Choroid plexus epithelial cell (primary cell): ENCODE measurements at regions not wholly inside any gene's neighbourhood (a gene's known extent, or its start where the extent isn't known, plus 50 kb on each side); places are given as distances from the start of the nearest gene placed in this dataset.

ENCODE experiments used
- DNase-seq: peaks from one replicate; pipeline ENCODE4 v3.0.0-alpha.2; 2010; ENCODE audit warnings: low read depth
- H3K4me3 ChIP-seq: 2 replicates; pipeline ENCODE4 v1.5.1; 2011; ENCODE audit warnings: low read depth, mild to moderate bottlenecking, control low read depth, low read length, moderate library complexity
- CTCF ChIP-seq: conservative IDR thresholded peaks from 2 replicates; pipeline ENCODE4 v1.5.1; 2011; ENCODE audit warnings: low read depth, mild to moderate bottlenecking, control low read depth, inconsistent platforms, low read length, moderate library complexity

GRCh38 chr6:167564416-167565250 is 239.7 kb downstream of the TTLL2 start:
- H3K4me3 ChIP-seq = no peak overlapping the region

GRCh38 chr6:167565388-167565787 is 240.5 kb downstream of the TTLL2 start:
- H3K4me3 ChIP-seq = no peak overlapping the region
- DNase-seq = no peak
- no peak for TF ChIP-seq CTCF

More at GRCh38 chr6:167564416-167565250, 239.7 kb downstream of the TTLL2 start:
- DNase-seq = no peak
- TF ChIP-seq CTCF = no peak

GRCh38 chr6:167565884-167566599 is 241.2 kb downstream of the TTLL2 start:
- TF ChIP-seq CTCF = no peak
- H3K4me3 ChIP-seq = no peak overlapping the region
- no peak for DNase-seq

- no peak for TF ChIP-seq CTCF
- no peak for DNase-seq
These were observed 241.8 kb downstream of the TTLL2 start for GRCh38 chr6:167566711-167567141.

GRCh38 chr6:167567142-167568033 is 242.5 kb downstream of the TTLL2 start:
- no peak for TF ChIP-seq CTCF
- DNase-seq = no peak
- H3K4me3 ChIP-seq = no peak overlapping the region

More at GRCh38 chr6:167566711-167567141, 241.8 kb downstream of the TTLL2 start:
- H3K4me3 ChIP-seq = no peak overlapping the region

GRCh38 chr6:167568407-167569024 is 243.6 kb downstream of the TTLL2 start:
- no peak for TF ChIP-seq CTCF
- DNase-seq = no peak
- H3K4me3 ChIP-seq = no peak overlapping the region
